ENCODE measurements at regions not wholly inside any gene's neighbourhood (a gene's known extent, or its start where the extent isn't known, plus 50 kb on each side); places are given as distances from the start of the nearest gene placed in this dataset.

DNA sequence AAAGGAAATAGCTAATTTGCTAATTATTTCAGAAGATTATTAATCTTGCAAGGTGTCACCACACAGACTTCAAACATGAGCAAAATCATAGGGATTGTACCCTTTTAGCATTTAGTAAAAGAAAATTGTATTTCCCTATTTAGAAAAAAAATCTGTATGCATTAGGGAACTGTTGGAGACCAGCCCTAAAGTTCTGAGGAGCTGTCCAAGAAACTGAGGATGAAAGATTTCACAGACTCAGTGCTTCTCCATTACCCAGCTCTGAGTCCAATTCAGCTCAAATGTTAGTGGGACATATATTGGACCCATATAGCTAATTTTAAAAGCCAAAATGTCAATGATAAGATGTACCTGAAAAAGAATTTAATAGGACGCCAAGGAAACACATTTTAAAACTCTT, 271.7 kb downstream of the SNX10 start:
- TF ChIP-seq SMC3 (IDR thresholded peaks at IDR 0.05; ENCODE audit: borderline replicate concordance, low read length) (no peak), ZNF384 (IDR thresholded peaks at IDR 0.05; ENCODE audit: borderline replicate concordance, low read depth, low read length) (no peak), ZNF274 (IDR thresholded peaks at IDR 0.05; ENCODE audit: insufficient read depth, insufficient read length) (no peak), MAX (IDR thresholded peaks at IDR 0.05; ENCODE audit: low read depth, low read length) (no peak)

All from GM12878 (cell line).